SKM-1 treated with dmso at 0.1 percent for 144 hours (cell line): ENCODE measurements at regions not wholly inside any gene's neighbourhood (a gene's known extent, or its start where the extent isn't known, plus 50 kb on each side); places are given as distances from the start of the nearest gene placed in this dataset.

ENCODE experiments used
- DNase-seq: peaks from one replicate; lab custom pipeline; 2025; ENCODE audit not compliant: unreplicated experiment; lab: John Stamatoyannopoulos, UW

DNA sequence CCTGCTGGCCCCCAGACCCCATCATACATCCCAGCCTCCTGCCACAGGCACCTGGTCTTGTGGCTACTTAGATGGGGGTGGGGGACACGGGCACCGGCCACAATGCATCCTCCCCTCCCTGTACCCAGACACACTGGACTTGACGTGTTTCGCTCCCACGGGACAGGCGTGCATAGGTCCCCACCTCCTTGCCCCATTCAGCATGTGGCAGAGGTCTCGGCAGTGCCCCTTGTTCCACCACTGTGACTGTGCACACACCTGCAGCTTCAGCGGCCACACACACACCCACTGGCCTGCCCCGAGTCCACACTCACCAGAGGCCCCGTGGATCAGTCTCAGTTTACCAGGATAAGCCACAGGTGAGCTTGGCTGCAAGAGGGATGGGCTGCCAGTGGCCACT, 109.6 kb downstream of the ENGASE start:
- no peak for DNase-seq

DNA sequence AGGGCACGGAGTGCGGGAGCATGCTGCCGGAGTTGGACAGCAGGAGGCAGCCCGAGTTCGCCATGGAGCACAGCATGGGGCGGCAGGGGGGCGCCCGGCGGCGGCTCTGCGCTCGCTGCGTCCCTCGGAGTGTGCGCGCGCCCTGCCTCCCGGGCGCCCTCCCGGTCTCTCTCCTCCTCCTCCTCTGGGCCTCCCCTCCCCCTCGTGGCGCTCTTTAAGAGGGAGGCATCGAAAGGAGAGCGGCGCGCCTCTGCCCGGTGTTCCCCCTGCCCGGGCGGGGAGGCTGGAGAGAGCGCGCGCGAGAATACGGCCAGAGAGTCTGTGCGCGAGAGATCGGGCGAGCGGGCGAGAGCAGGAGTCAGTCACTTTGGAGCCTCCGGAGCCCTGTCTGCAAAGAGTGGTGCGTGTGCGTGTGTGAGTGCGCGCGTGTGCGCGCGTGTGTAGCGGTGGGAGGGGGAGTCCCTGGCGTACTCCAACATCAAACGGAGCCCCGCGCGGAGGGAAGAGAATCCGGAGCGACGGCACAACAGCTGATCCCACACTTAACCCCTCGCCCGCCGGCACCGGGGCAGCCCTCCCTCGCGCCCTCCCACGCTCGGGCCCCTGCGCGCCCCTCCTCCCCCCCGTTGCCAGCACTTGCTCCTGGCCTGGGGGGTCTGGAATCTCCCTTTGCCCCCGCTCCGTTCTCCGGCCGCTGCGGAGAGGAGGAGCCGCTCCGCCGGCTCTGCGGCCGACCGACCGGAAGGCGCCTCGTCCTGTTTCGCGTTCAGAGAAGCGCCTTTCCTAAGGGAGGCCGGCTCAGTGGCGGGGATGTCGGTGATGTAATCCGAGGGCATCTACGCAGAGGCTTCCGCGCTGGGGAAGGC, 108.9 kb downstream of the ENGASE start:
- DNase-seq = no peak

DNA sequence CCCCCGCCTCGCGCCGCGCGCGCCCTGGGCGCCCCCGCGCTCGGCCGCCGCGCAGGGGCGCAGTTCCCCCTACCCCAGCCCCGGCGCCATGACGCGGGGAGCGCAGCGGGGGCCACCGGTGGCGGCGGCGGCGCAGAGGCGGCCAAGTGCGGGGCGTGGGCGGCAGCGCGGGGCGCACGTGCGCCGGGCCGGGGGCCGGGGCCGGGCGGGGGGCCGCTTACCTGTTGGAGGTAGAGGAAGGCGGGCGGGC, 108.3 kb downstream of the ENGASE start:
- no peak for DNase-seq

DNA sequence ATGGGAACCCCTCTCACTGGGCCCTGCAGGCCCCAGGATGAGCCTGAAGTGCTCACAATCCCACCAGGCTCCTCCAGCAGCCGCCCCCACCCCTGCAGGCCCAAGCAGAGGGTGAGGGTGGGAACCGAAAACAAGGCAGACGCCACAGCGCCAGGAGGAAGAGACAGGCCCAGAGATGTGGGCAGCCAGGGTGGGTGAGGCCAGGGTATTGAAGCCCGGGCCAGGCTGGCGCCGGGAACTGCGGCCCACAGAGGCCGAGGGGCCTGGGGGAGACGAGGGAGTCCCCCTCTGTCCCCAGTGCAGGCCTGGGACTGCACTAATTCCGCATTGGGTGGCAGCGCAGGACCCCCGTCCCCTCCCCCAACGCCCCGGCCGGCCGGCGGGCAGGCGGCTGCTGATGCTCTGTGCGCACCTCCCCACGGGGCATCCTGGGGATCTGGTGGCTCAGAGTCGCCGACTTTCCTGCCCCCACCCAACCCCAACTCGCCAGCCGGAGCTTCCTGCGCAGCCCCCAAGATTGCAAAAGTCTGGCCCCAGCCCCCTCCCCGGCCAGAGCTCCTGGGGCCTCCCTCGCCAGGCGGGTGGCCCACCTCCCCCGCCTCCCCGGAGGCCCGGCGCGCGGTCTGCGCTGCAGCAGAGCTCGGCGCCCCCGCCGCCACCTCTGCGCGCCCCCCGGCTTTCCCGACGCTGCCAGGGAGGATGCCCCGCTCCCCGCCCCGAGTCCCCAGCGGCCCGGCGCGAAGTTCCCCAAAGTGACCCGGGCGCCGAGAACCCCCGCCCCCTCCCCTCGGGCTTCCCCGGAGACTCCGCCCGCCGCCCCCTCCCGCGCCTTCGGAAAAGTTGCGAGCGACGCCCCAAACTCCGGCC, 107.8 kb downstream of the ENGASE start:
- DNase-seq = no peak

DNA sequence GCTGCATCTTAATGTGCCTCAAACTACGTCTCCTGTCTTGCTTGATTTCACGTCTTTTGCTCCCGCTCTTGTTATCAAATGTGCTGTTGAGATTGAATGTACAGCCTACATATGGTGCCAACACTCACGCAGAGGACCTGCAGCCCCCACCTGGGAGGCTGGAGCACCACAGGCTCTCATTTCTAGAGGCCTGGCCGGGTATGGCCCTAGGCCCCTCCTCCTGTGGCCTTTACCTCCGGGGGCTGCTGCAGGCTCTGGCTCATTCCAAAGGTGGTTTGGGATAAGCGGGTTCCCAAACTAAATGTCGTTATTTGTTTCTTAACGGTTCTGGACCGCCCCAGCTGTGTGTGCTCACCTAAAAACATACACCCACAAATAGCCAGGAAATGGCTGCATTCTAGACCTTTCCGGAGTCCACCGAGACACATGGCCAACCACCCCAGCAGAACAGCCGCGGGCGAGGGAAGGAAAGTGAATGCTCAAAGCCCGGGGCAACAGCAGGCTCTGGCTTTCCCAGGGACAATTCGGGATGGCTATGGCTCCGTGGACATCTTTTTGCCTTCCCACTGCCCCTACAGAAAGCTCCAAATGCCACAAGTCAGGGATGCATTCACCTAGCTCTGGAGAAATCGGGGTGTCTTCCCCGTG, 105.9 kb downstream of the ENGASE start:
- no peak for DNase-seq

DNA sequence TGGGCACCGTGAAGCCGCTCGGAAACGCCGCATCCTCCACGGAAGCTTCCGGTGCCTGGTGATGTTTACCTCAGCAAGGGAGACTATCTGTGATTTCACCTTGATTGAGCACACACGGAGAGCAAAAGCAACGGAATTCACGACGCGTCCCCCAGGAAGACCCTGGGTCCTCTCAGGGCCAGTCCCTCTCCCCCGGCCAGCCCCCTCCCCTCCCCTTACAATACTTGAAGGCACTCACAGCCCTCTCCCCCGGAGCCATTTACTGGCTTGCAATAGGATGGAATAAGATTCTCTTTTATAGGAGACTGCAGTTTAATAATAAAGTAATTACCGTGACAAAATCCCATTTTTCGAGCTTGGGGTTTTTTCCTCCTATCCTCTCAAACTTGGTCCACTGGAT, 104.7 kb downstream of the ENGASE start:
- no peak for DNase-seq

GRCh38 chr17:79177877-79178276, 103.3 kb downstream of the ENGASE start:
- DNase-seq = no peak

- no peak for DNase-seq
Measured at GRCh38 chr17:79176792-79177601, 102.4 kb downstream of the ENGASE start.

- DNase-seq = no peak
Measured at GRCh38 chr17:79174905-79175856, 100.6 kb downstream of the ENGASE start.

GRCh38 chr17:79174193-79174765, 99.7 kb downstream of the ENGASE start:
- DNase-seq = no peak

- no peak for DNase-seq
Measured at GRCh38 chr17:79171188-79171587, 96.6 kb downstream of the ENGASE start.

- DNase-seq = no peak
Measured at GRCh38 chr17:79169861-79170260, 95.2 kb downstream of the ENGASE start.

GRCh38 chr17:79169366-79169765, 94.7 kb downstream of the ENGASE start:
- no peak for DNase-seq

DNA sequence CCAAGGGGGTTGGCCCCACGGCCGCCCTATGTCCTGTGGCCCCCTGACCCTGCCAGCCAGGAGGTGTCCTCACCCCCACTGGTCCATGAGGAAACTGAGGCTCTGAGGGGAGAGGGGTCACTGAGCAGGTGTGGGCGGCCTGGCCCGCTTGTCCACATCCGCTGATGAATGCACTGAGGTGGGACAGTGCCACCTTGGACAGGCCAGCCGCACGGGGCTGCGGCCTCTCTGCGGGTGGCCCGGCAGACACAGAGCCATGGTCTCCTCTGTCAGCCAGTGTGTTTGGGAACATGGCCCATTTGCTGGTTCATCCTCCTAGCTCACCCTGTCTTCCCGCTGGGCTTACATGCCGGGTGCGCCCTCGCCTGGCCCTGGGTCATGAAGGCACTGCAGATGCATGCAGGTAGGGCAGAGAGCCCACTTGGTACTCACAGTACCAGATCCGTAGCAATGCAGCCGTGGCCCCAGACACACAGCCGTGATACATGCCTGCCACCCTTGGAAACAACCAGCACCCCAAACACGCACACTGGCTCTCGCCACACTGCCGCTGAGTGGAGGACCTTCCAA, 93.9 kb downstream of the ENGASE start:
- DNase-seq = no peak

DNA sequence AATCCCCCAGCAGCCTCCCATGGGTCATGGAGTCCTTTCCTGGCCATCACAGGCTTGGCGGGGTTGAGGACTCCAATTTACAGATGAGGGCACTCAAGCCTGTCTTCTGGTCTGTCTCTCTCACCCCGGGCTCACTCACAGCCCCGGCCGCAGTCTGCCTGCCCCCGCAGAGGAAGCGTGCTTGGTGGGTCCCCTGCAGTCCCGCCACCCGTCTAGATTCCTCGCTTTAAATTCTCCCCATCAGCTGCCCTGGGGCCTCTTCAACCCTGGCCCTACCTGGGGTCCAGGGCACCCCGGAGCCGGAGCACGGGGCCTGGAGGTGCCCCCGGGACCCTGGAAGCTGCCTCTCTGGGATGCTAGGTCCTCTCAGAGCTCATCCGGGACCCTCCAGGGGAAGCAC, 92.9 kb downstream of the ENGASE start:
- no peak for DNase-seq

DNA sequence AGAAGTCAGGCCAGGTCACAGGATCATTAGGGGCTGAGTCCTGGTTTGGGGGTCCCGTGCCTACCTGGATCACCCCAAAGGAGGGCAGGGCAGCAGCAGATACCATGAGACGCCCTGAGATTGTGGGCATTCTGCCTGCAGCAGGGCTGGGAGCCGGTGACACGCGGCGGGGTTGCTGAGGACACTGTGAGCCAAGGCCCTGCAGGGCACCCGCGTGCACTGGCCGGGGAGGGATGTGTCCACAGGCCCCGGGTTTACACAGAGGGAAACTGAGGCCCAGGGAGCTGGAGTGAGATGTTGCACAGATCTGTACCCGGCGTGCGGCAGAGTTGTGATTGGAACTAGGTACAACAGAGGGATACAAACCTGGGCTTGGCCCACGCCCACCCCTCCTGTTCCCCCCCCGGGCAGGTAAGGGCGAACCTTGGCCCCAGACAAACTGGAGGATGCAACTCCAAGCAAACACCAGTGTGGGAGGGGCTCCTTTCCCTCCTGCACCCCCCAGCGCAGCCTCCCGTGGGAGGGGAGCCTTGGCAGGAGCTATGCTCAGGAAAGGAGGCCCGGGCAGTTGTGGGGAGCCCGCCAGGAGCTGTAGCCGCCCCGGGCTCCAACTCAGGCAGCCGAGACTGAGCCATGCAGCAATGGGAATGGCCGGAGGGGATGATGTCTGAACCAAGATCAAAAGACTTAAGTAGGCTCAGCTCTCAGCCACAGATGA, 91.3 kb downstream of the ENGASE start:
- DNase-seq = no peak

DNA sequence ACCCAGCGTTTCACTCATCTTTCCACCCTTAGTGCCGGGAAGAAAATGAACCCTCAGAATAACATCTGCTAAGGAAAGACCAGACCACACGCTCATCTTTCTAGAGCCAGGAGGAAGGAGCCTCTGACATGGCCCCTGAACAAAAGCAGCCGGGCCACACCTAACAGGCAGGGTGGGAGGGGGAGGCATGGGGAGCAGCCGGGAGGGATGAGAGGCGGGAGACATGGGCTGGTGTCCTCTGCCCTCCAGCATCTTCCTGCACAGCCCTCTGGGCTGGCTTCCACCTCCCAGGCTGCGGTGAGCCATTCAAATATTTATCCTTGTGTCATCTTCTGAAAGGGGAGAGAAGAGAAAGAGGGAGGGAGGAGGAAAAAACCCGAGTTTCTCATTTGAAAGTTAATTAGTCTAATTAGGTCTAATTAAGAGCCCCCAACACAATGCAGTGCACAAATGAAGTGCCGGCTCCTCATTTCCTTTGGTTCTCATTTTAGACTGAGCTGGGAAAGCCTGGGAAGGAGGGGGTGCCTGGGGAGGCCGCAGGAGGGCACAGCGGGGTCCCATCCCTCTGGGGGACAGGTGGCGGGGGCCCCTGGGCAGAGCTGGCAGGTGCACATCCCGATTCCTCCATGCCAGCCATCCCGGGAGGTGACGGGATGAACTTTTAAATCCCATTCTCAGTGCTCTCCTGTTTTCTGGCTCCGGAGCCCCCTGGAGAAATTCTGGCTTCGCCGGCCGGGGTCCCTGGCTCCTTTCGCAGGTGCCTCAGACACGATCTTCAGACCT, 90.5 kb downstream of the ENGASE start:
- DNase-seq = no peak

- no peak for DNase-seq
Measured at GRCh38 chr17:79164408-79164807, 89.8 kb downstream of the ENGASE start.
